HepG2 (cell line): ENCODE measurements at regions not wholly inside any gene's neighbourhood (a gene's known extent, or its start where the extent isn't known, plus 50 kb on each side); places are given as distances from the start of the nearest gene placed in this dataset.

ENCODE experiments used
- CHD2 ChIP-seq: IDR thresholded peaks from 2 replicates; pipeline ENCODE4 v1.6.1; 2011; ENCODE audit warnings: low read depth, low read length, improper control_type of control experiment
- CTCF ChIP-seq: sonication (generic); formaldehyde crosslinking; IDR thresholded peaks from 2 replicates; pipeline ENCODE4 v1.5.0; 2020; ENCODE audit warnings: mild to moderate bottlenecking, missing genetic modification reagents, moderate library complexity
- GTF2F1 ChIP-seq: fragments of 150-350 bp; IDR thresholded peaks from 2 replicates; pipeline ENCODE4 v1.6.1; 2014; ENCODE audit warnings: low read length
- PCBP2 ChIP-seq: fragments of 200-400 bp; formaldehyde crosslinking; optimal IDR thresholded peaks from 2 replicates; pipeline ENCODE3; 2018; ENCODE audit warnings: low read length, low read depth; ENCODE audit not compliant: poor library complexity, severe bottlenecking

GRCh38 chr15:93233710-93234109, 144.7 kb upstream of the RGMA start:
- no peak for TF ChIP-seq PCBP2
- TF ChIP-seq GTF2F1: no peak
- TF ChIP-seq CHD2: no peak
- TF ChIP-seq CTCF (CRISPR knock-in tag): no peak
